Duodenal mucosa (tissue), 2 donors: ENCODE measurements at regions not wholly inside any gene's neighbourhood (a gene's known extent, or its start where the extent isn't known, plus 50 kb on each side); places are given as distances from the start of the nearest gene placed in this dataset.
"Not testable (repeated sequence)": the region's sequence is repeated elsewhere in the genome, so short reads cannot be mapped to it uniquely, and the experiment has no call there.

Source experiments
- H3K27ac ChIP-seq: one replicate; pipeline ENCODE4 v1.7.0; 2013; ENCODE audit warnings: low read depth, low read length
- H3K27me3 ChIP-seq, 2 donors: one replicate each; pipeline ENCODE4 v1.7.0; 2013; ENCODE audit warnings: low read length in 2 of 2, control low read depth in 1 of 2; ENCODE audit not compliant: insufficient read depth in 2 of 2, control insufficient read depth in 1 of 2
- H3K36me3 ChIP-seq, 2 donors: one replicate each; pipeline ENCODE4 v1.7.0; 2013; ENCODE audit warnings: low read length in 2 of 2, control low read depth in 1 of 2; ENCODE audit not compliant: insufficient read depth in 2 of 2, control insufficient read depth in 1 of 2
- H3K4me1 ChIP-seq, 2 donors: one replicate each; pipeline ENCODE4 v1.7.0; 2013; ENCODE audit warnings: low read length in 2 of 2, control low read depth in 1 of 2; ENCODE audit not compliant: insufficient read depth in 2 of 2, control insufficient read depth in 1 of 2
- H3K4me3 ChIP-seq, 2 donors: one replicate each; pipeline ENCODE4 v1.7.0; 2013; ENCODE audit warnings: low read length in 2 of 2, low read depth in 1 of 2
- H3K9ac ChIP-seq, 2 donors: one replicate each; pipeline ENCODE4 v1.7.0; 2013; ENCODE audit warnings: low read length in 2 of 2, low read depth in 1 of 2
- H3K9me3 ChIP-seq, 2 donors: one replicate each; pipeline ENCODE4 v1.7.0; 2013; ENCODE audit warnings: low read length in 2 of 2, control low read depth in 1 of 2; ENCODE audit not compliant: control insufficient read depth in 1 of 2

DNA sequence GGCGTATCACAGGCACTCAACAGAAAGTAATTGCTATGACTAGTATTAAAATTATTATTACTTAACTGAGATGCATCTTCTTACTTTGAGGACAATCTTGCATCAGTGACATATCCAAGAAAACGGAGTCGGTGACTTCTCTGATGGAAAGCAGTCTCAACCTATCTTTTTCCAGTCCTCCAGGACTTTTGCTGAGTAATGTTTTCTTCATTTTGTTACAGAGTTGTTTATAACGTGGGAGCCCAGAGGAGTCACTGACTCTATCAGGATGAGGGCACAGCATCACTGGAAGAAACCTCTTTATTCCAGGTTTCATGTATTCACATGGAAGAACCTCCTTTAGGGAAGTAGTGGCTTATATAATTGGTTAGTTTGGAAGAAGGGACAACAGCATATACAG, 51.5 kb upstream of the MELK start:
- H3K9ac ChIP-seq: no peak overlapping the region
- H3K4me1 ChIP-seq: no peaks in the 10 kb centered on the region
- H3K27ac ChIP-seq: no peak overlapping the region
- H3K9me3 ChIP-seq: no peaks in the 10 kb centered on the region
- H3K27me3 ChIP-seq: no peaks in the 10 kb centered on the region
- no peaks in the 10 kb centered on the region for H3K36me3 ChIP-seq
- no peak overlapping the region for H3K4me3 ChIP-seq

DNA sequence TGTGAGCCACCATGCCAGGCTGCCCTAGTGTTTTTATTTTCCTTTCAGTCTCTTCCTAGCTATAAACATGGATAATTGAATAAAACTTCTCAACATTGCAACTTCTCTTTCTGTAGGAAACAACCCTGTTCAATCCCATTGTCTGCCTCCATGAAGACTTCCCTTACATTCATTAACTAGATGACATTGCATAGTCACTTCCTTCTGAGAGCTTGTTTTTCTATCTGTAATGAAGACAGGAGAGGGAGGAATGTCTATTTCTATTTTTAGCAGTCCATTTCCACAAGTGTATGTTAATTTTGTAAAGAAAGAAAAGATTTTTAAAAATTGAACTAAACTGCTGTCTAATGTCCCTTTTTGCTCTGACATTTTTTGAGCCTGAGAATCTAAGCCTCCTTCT, 55.6 kb upstream of the MELK start:
- H3K4me3 ChIP-seq: no peak overlapping the region
- H3K27me3 ChIP-seq: no peaks in the 10 kb centered on the region
- no peaks in the 10 kb centered on the region for H3K36me3 ChIP-seq
- H3K4me1 ChIP-seq: no peaks in the 10 kb centered on the region
- H3K9me3 ChIP-seq: no peaks in the 10 kb centered on the region
- H3K9ac ChIP-seq: no peak overlapping the region
- H3K27ac ChIP-seq: no peak overlapping the region

DNA sequence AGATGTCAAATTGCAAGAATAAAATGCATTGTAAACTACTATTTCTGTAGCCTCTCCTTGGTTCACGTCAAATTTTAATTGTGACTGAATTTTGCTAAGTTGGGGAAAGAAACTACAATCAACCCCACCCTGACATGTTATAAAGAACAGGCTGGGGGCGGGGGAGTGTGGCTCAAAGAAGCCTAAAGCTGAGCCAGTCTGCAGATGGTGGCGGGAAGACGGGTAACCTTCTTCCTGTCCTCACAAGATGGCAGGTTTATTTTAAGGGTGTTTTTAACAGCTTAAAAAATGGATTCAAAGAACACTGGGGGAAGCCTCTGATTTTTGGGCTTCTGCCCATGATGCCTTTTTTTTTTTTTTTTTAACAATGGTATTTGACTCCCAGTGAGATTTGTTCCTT, 68.5 kb upstream of the MELK start:
- no peak overlapping the region for H3K9ac ChIP-seq
- no peaks in the 10 kb centered on the region for H3K9me3 ChIP-seq
- peaks cover 7 to 13% of the 10 kb centered on the region in 2 donors for H3K4me1 ChIP-seq
- no peak overlapping the region for H3K27ac ChIP-seq
- H3K36me3 ChIP-seq: no peaks in the 10 kb centered on the region
- no peaks in the 10 kb centered on the region for H3K27me3 ChIP-seq
- H3K4me3 ChIP-seq: no peak overlapping the region

DNA sequence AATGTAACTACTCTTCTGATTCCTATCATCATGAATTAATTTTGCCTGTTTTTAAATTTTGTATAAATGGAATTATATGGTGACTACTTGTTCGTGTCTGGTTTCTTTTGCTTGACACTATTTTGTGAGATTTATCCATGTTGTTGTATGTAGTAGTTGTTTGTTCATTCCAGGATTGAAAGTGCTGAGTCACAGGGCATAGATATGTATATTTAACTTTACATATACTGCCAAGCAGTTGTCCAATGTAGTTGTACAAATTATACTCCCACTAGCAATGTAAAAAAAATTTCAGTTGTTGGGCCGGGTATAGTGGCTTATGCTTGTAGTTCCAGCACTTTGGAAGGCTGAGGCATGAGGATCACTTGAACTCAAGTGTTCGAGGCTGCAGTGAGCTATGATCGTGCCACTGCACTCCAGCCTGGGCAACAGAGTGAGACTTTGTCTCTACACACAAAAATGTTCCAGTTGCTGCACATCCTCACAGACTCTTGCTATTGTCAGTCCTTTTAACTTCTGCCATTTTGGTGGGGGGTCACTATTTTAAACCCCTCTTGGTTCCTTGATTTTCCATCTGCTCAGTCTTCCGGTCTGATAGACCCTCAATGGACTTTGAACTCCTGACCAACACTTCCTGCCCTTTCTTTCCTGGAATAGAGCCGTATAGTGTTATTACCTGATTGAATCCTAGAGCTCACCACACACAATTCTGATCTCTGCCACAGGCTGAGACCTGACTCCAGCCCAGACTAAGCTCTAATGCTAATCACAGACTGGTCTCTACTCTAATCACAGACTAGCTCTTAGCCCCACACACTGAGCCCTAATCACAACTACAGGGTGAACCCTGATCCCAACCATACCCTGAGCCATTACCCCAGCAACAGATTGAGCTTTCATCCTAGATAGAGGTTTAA, 69.3 kb upstream of the MELK start:
- Histone ChIP-seq H3K4me1 (peaks cover 7 to 13% of the 10 kb centered on the region in 2 donors), H3K27me3 (no peaks in the 10 kb centered on the region), H3K9me3 (no peaks in the 10 kb centered on the region), H3K4me3 (no peak overlapping the region), H3K27ac (no peak overlapping the region), H3K36me3 (no peaks in the 10 kb centered on the region), H3K9ac (no peak overlapping the region)

DNA sequence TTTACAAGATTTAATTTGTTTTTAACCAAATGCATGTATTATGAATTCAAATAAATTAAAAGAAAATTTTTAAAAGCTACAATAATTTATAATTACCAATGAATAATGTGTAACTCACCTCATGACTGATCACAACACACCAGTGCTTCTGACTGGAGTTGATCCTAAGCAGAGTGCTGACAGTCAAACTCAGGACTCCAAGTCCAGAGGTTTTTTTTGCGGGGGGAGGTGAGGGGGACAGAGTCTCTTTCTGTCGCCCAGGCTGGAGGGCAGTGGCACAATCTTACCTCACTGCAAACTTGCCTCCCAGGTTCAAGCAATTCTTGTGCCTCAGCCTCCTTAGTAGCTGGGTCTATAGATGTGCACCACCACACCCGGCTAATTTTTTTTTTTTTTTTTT, 71.0 kb upstream of the MELK start:
- Histone ChIP-seq H3K4me3 (no peak overlapping the region), H3K9me3 (no peaks in the 10 kb centered on the region)

DNA sequence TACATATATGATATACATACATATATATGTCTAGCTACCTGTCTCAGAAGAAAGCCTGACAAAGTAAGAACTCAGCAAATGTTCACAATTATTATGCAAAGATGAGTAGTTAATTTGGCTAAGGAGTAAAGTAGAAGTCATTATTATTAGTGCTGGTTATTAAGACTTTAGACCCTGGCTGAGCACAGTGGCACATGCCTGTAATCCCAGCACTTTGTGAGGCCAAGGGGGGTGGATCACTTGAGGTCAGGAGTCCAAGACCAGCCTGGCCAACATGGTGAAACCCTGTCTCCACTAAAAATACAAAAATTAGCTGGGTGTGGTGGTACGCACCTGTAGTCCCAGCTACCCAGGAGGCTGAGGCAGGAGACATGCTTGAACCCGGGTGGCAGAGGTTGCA, 71.8 kb upstream of the MELK start:
- H3K27ac ChIP-seq, H3K27me3 ChIP-seq, H3K36me3 ChIP-seq, H3K9ac ChIP-seq, H3K9me3 ChIP-seq: not testable (repeated sequence)
- peaks cover 7 to 13% of the 10 kb centered on the region in 2 donors for H3K4me1 ChIP-seq
- peak overlapping the region in 1 of 2 donors; percentile 32 for H3K4me3 ChIP-seq

More for the DNA sequence above, 71.0 kb upstream of the MELK start:
- Histone ChIP-seq H3K27ac (no peak overlapping the region), H3K4me1 (peaks cover 7 to 13% of the 10 kb centered on the region in 2 donors), H3K9ac (no peak overlapping the region), H3K27me3 (no peaks in the 10 kb centered on the region), H3K36me3 (no peaks in the 10 kb centered on the region)

DNA sequence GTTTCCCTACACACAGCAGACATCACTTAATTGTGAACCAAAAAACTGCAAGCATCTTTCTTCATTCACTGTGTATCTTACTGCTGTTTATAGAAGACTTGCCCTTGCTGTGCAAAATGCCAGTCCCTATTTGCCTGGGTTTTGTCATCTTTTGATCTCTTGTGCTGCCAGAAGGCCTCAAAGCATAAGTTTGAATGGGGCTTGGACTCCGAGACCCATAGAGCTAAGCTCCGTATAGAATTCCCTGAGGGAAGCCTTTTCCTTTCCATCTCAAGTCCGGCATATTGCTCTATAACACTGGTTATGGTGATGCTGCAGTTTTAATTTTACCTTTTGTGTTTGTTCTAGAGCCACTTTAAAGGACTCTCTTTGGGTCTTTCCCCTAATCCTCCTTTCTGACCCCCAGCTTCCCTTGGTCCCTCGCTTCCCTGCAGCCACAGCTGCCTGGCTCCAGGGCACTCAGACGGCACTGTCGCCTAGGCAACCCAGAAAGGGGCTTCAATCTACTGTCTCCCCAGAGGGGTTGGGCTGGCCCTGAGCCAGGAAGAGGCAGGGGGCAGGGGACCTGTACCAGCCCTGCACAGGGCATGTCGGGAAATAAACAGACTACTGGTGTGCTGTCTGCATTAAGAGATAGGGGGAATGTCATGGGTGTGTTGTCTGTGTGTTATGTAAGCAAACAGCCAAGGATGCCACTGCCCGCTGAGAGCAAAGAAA, 73.4 kb upstream of the MELK start:
- Histone ChIP-seq H3K4me3 (no peak overlapping the region), H3K4me1 (peaks cover 7 to 13% of the 10 kb centered on the region in 2 donors), H3K9me3 (no peaks in the 10 kb centered on the region), H3K27ac (no peak overlapping the region), H3K36me3 (no peaks in the 10 kb centered on the region), H3K27me3 (no peaks in the 10 kb centered on the region), H3K9ac (no peak overlapping the region)

DNA sequence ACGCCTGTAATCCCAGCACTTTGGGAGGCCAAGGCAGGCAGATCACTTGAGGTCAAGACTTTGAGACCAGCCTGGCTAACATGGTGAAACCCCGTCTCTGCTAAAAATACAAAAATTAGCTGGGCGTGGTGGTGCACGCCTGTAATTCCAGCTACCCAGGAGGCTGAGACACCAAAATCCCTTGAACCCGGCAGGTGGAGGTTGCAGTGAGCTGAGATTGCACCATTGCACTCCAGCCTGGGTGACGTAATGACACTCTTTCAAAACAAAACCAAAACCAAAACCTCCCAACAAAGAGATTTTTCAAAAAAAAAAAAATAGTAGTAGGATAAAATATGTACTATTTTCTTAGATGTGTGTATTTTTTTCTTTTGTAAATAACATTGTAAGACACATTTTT, 79.1 kb upstream of the MELK start:
- peak overlapping the region in 1 of 2 donors; percentile 8 for H3K4me3 ChIP-seq
- H3K27me3 ChIP-seq: not testable (repeated sequence)

DNA sequence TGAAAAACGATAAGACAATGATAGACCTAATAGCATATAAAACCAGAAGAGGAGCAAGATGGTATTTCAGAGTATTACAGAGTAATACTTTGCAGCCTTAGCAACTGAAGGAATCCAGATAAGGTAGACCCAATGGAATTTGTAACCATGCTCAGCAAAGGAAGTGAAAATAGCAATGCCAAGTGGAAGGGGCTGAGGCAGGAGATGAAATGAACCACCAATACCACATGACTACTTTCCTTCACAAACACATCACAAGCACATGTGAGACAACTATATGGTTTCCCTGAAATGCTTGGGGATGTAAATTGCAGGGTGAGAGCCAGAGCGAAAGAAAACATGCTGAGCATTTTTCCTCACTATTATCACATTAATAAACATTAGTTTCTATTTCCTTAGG, 79.8 kb upstream of the MELK start:
- Histone ChIP-seq H3K36me3 (no peaks in the 10 kb centered on the region), H3K27ac (no peak overlapping the region), H3K4me3 (no peak overlapping the region), H3K27me3 (no peaks in the 10 kb centered on the region), H3K9ac (no peak overlapping the region), H3K4me1 (peaks cover 12 to 13% of the 10 kb centered on the region in 2 donors), H3K9me3 (no peaks in the 10 kb centered on the region)

More for the DNA sequence above, 79.1 kb upstream of the MELK start:
- not testable (repeated sequence) for H3K36me3 ChIP-seq, H3K9ac ChIP-seq, H3K9me3 ChIP-seq, H3K27ac ChIP-seq, H3K4me1 ChIP-seq

DNA sequence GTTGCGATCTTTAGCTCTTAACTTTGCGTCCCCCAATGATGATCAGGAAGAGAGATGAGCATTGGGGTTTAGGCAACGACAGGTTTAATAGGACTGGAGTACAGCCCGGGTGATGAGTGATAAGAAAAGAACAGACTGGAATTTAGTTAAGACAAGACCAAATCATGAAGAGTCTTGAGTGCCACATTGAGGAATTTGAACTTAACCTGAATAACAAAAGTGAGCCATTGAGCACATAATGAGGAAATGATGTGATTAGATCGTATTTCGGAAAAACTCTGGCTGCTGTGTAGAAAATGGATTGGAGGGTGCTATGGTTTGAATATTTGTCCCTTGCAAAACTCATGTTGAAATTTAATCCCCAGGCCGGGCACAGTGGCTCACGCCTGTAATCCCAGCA, 83.2 kb upstream of the MELK start:
- Histone ChIP-seq H3K27ac (no peak overlapping the region), H3K4me3 (no peak overlapping the region), H3K9me3 (no peaks in the 10 kb centered on the region), H3K36me3 (no peaks in the 10 kb centered on the region), H3K27me3 (no peaks in the 10 kb centered on the region), H3K4me1 (peaks cover 23 to 29% of the 10 kb centered on the region in 2 donors), H3K9ac (no peak overlapping the region)
